ENCODE measurements at regions not wholly inside any gene's neighbourhood (a gene's known extent, or its start where the extent isn't known, plus 50 kb on each side); places are given as distances from the start of the nearest gene placed in this dataset.

DNA sequence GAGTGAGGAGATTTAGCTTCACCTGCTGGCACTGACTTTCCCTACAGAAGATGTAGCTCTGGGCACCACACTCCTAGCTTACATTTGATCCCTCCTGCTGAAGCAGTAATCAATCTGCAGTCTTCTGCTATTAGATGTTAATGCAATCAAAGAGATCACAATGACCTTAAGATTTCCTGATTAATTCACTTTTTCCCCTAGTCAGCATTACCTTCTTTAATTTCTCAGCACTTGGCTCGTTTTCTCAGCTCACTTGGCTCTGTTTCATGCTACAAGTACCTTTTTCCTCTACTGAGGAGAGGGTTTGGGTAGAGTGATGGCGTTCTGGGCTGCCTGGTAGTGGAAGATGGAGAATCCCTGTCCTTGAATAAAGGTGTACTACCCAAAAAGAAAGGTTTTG, 113.0 kb upstream of the PAK3 start:
- no peaks in the 10 kb centered on the region for H3K4me1 ChIP-seq (ENCODE audit: control insufficient read depth in 1 of 2, extremely low read depth in 1 of 2, insufficient read depth in 2 of 2, low read length in 2 of 2)
- H3K36me3 ChIP-seq (ENCODE audit: control insufficient read depth in 2 of 2, extremely low read depth in 1 of 2, insufficient read depth in 1 of 2, low read length in 1 of 2): no peaks in the 10 kb centered on the region
- Mint-ChIP-seq H3K9me3 (no peaks in the 10 kb centered on the region), H3K27me3 (peaks cover 0 to 32% of the 10 kb centered on the region in 2 donors), H3K27ac (no peak overlapping the region), H3K36me3 (no peaks in the 10 kb centered on the region), H3K4me1 (no peaks in the 10 kb centered on the region), H3K4me3 (no peak overlapping the region)
- no CpG with 5 or more reads among the region's 2 CpGs for WGBS (ENCODE audit: insufficient coverage)
- H3K27me3 ChIP-seq (replicated peaks in 1 of 2; ENCODE audit: control insufficient read depth in 2 of 2, extremely low read depth in 1 of 2, insufficient read depth in 2 of 2, low read length in 1 of 2): no peaks in the 10 kb centered on the region
- no peaks in the 10 kb centered on the region for H3K9me3 ChIP-seq
- DNase-seq: no peak
- ChIA-PET POLR2A (no interaction called here), CTCF (no interaction called here)
- no peak overlapping the region for H3K4me3 ChIP-seq (ENCODE audit: control insufficient read depth in 1 of 2, extremely low read depth in 1 of 2, low read length in 1 of 2)
- no peak overlapping the region for H3K27ac ChIP-seq (ENCODE audit: low read length)
- no peak for ATAC-seq (replicated peaks in 1 of 4)

- Histone ChIP-seq H3K36me3 (ENCODE audit: control insufficient read depth in 2 of 2, extremely low read depth in 1 of 2, insufficient read depth in 1 of 2, low read length in 1 of 2) (no peaks in the 10 kb centered on the region), H3K4me3 (ENCODE audit: control insufficient read depth in 1 of 2, extremely low read depth in 1 of 2, low read length in 1 of 2) (no peak overlapping the region), H3K27me3 (replicated peaks in 1 of 2; ENCODE audit: control insufficient read depth in 2 of 2, extremely low read depth in 1 of 2, insufficient read depth in 2 of 2, low read length in 1 of 2) (no peaks in the 10 kb centered on the region), H3K27ac (ENCODE audit: low read length) (no peak overlapping the region), H3K9me3 (no peaks in the 10 kb centered on the region), H3K4me1 (ENCODE audit: control insufficient read depth in 1 of 2, extremely low read depth in 1 of 2, insufficient read depth in 2 of 2, low read length in 2 of 2) (no peaks in the 10 kb centered on the region)
- H3K4me3 Mint-ChIP-seq: no peak overlapping the region
- CTCF ChIA-PET: no interaction called here
- ATAC-seq (replicated peaks in 1 of 4) (no peak), DNase-seq (no peak)
- no peaks in the 10 kb centered on the region for H3K36me3 Mint-ChIP-seq
- H3K27ac Mint-ChIP-seq: no peak overlapping the region
- H3K27me3 Mint-ChIP-seq: peaks cover 0 to 24% of the 10 kb centered on the region in 2 donors
- WGBS (ENCODE audit: insufficient coverage): no CpG with 5 or more reads among the region's 1 CpG
- no peaks in the 10 kb centered on the region for H3K4me1 Mint-ChIP-seq
- no peaks in the 10 kb centered on the region for H3K9me3 Mint-ChIP-seq
- POLR2A ChIA-PET: no interaction called here
Observed at GRCh38 chrX:110966839-110967238, 129.2 kb upstream of the PAK3 start.

DNA sequence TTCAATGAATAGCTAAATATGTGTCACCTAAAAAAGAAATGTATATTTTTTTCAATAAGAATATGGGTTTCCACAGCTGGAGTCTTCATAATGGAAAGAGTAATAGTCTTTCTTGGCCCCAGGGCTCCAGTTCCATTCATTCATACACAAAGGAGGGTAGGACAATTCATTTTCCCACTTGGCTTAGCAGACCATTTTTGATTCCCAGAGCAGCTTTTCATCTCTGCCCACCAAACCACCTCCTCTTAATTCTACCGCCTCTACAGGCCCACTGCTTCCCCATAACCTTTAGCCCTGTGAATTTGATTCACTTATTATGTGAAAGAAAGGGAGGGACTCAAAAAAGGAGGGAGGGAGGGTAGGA, 129.9 kb upstream of the PAK3 start:
- no peak overlapping the region for H3K4me3 Mint-ChIP-seq

DNA sequence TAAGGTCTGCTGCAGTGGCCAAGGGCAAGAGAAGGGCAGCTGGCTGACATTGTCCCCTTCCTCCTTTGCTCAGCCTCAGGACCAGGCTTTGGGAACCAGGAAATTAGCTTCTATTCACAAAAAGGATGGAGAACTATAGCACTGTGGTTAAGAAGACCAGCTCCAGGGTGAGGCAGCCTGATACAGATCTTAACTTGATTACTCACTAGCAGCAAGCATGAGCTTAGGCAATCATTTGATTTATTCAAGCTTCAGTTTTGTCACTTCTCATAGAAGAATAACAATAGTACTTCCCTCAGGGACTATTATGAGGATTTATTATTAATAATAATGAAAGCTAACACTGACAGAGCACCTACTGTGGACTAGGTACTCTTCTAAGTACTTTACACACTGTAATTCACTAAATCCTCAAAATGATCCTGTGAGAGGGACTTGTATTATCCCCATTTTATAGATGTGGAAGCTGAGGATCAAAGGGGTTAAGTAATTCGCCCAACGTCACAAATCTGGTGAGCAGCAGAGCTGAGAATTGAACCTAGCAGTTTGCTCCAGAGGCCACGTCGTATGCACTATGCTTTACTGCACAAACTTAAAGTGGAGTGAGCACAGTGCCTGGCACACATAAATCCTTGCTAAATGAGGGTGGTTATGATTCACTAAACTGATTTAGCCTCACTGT, 130.4 kb upstream of the PAK3 start:
- no peak overlapping the region for H3K4me3 ChIP-seq (ENCODE audit: control insufficient read depth in 1 of 2, extremely low read depth in 1 of 2, low read length in 1 of 2)
- Mint-ChIP-seq H3K27me3 (peaks cover 0 to 24% of the 10 kb centered on the region in 2 donors), H3K9me3 (no peaks in the 10 kb centered on the region), H3K36me3 (no peaks in the 10 kb centered on the region), H3K27ac (no peak overlapping the region), H3K4me3 (no peak overlapping the region), H3K4me1 (no peaks in the 10 kb centered on the region)
- WGBS (ENCODE audit: insufficient coverage): no CpG with 5 or more reads among the region's 4 CpGs
- ATAC-seq (replicated peaks in 1 of 4): no peak
- ChIA-PET CTCF (interaction anchor here in 1 of 2 donors (0.5 kb wide), 1 partner anchor 35 kb away, joined by 4 read pairs; no protein-coding TSS in a partner anchor), POLR2A (no interaction called here)
- no peaks in the 10 kb centered on the region for H3K4me1 ChIP-seq (ENCODE audit: control insufficient read depth in 1 of 2, extremely low read depth in 1 of 2, insufficient read depth in 2 of 2, low read length in 2 of 2)
- H3K9me3 ChIP-seq: no peaks in the 10 kb centered on the region
- no peak overlapping the region for H3K27ac ChIP-seq (ENCODE audit: low read length)
- H3K36me3 ChIP-seq (ENCODE audit: control insufficient read depth in 2 of 2, extremely low read depth in 1 of 2, insufficient read depth in 1 of 2, low read length in 1 of 2): no peaks in the 10 kb centered on the region
- DNase-seq: no peak
- no peaks in the 10 kb centered on the region for H3K27me3 ChIP-seq (replicated peaks in 1 of 2; ENCODE audit: control insufficient read depth in 2 of 2, extremely low read depth in 1 of 2, insufficient read depth in 2 of 2, low read length in 1 of 2)

More for the DNA sequence above, 129.9 kb upstream of the PAK3 start:
- DNase-seq (no peak), ATAC-seq (replicated peaks in 1 of 4) (no peak)
- no peaks in the 10 kb centered on the region for H3K9me3 ChIP-seq
- Mint-ChIP-seq H3K27ac (no peak overlapping the region), H3K9me3 (no peaks in the 10 kb centered on the region), H3K27me3 (peaks cover 0 to 24% of the 10 kb centered on the region in 2 donors), H3K4me1 (no peaks in the 10 kb centered on the region), H3K36me3 (no peaks in the 10 kb centered on the region)
- H3K4me3 ChIP-seq (ENCODE audit: control insufficient read depth in 1 of 2, extremely low read depth in 1 of 2, low read length in 1 of 2): no peak overlapping the region
- no peaks in the 10 kb centered on the region for H3K36me3 ChIP-seq (ENCODE audit: control insufficient read depth in 2 of 2, extremely low read depth in 1 of 2, insufficient read depth in 1 of 2, low read length in 1 of 2)
- no peak overlapping the region for H3K27ac ChIP-seq (ENCODE audit: low read length)
- CTCF ChIA-PET: interaction anchor here in 1 of 2 donors (0.5 kb wide), 1 partner anchor 36 kb away, joined by 4 read pairs; no protein-coding TSS in a partner anchor
- no CpG with 5 or more reads among the region's 1 CpG for WGBS (ENCODE audit: insufficient coverage)
- H3K4me1 ChIP-seq (ENCODE audit: control insufficient read depth in 1 of 2, extremely low read depth in 1 of 2, insufficient read depth in 2 of 2, low read length in 2 of 2): no peaks in the 10 kb centered on the region
- H3K27me3 ChIP-seq (replicated peaks in 1 of 2; ENCODE audit: control insufficient read depth in 2 of 2, extremely low read depth in 1 of 2, insufficient read depth in 2 of 2, low read length in 1 of 2): no peaks in the 10 kb centered on the region
- POLR2A ChIA-PET: no interaction called here

- 90% methylated on average over 2 of the region's 4 CpGs for WGBS (ENCODE audit: insufficient coverage)
- no peaks in the 10 kb centered on the region for H3K4me1 Mint-ChIP-seq
- ATAC-seq (replicated peaks in 1 of 4): no peak
Observed at GRCh38 chrX:110964786-110965185, 131.2 kb upstream of the PAK3 start.

DNA sequence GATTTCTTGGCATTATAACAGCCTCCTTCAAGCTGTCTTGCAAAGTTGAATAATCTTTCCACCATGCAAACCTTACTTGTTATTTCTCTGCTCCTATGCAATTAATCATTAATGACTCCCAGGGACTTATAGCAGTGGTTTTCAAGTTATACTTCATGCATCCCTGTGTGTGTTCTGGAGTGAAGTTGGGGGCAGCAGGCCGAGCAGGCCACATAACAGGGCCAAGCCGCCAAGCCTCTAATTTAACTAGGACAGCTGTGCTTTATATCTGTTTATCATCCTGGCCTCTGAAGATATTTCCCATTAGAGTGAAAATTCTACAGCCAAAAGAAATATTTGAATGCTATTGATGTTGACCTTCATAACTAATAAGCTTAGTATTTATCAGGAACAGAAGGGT, 133.5 kb upstream of the PAK3 start:
- Mint-ChIP-seq H3K9me3 (no peaks in the 10 kb centered on the region), H3K4me1 (no peaks in the 10 kb centered on the region), H3K27me3 (peaks cover 0 to 15% of the 10 kb centered on the region in 2 donors), H3K27ac (no peak overlapping the region), H3K4me3 (no peak overlapping the region), H3K36me3 (no peaks in the 10 kb centered on the region)
- DNase-seq: no peak
- Histone ChIP-seq H3K27ac (ENCODE audit: low read length) (no peak overlapping the region), H3K9me3 (no peaks in the 10 kb centered on the region), H3K4me3 (ENCODE audit: control insufficient read depth in 1 of 2, extremely low read depth in 1 of 2, low read length in 1 of 2) (no peak overlapping the region), H3K27me3 (replicated peaks in 1 of 2; ENCODE audit: control insufficient read depth in 2 of 2, extremely low read depth in 1 of 2, insufficient read depth in 2 of 2, low read length in 1 of 2) (peaks cover 0 to 2% of the 10 kb centered on the region in 2 experiments), H3K36me3 (ENCODE audit: control insufficient read depth in 2 of 2, extremely low read depth in 1 of 2, insufficient read depth in 1 of 2, low read length in 1 of 2) (no peaks in the 10 kb centered on the region), H3K4me1 (ENCODE audit: control insufficient read depth in 1 of 2, extremely low read depth in 1 of 2, insufficient read depth in 2 of 2, low read length in 2 of 2) (no peaks in the 10 kb centered on the region)
- ChIA-PET CTCF (no interaction called here), POLR2A (no interaction called here)
- ATAC-seq (replicated peaks in 1 of 4): no peak
- no CpG with 5 or more reads among the region's 2 CpGs for WGBS (ENCODE audit: insufficient coverage)

More at GRCh38 chrX:110964786-110965185, 131.2 kb upstream of the PAK3 start:
- Mint-ChIP-seq H3K27me3 (peaks cover 0 to 17% of the 10 kb centered on the region in 2 donors), H3K36me3 (no peaks in the 10 kb centered on the region), H3K27ac (no peak overlapping the region), H3K4me3 (no peak overlapping the region), H3K9me3 (no peaks in the 10 kb centered on the region)
- Histone ChIP-seq H3K4me3 (ENCODE audit: control insufficient read depth in 1 of 2, extremely low read depth in 1 of 2, low read length in 1 of 2) (no peak overlapping the region), H3K27ac (ENCODE audit: low read length) (no peak overlapping the region), H3K36me3 (ENCODE audit: control insufficient read depth in 2 of 2, extremely low read depth in 1 of 2, insufficient read depth in 1 of 2, low read length in 1 of 2) (no peaks in the 10 kb centered on the region), H3K27me3 (replicated peaks in 1 of 2; ENCODE audit: control insufficient read depth in 2 of 2, extremely low read depth in 1 of 2, insufficient read depth in 2 of 2, low read length in 1 of 2) (no peaks in the 10 kb centered on the region), H3K4me1 (ENCODE audit: control insufficient read depth in 1 of 2, extremely low read depth in 1 of 2, insufficient read depth in 2 of 2, low read length in 2 of 2) (no peaks in the 10 kb centered on the region), H3K9me3 (no peaks in the 10 kb centered on the region)
- POLR2A ChIA-PET: no interaction called here
- DNase-seq: no peak
- CTCF ChIA-PET: no interaction called here

GRCh38 chrX:110955706-110956105, 140.3 kb upstream of the PAK3 start:
- Mint-ChIP-seq H3K36me3 (no peaks in the 10 kb centered on the region), H3K4me3 (no peak overlapping the region), H3K27me3 (peaks cover 2 to 20% of the 10 kb centered on the region in 2 donors), H3K27ac (no peak overlapping the region), H3K9me3 (no peaks in the 10 kb centered on the region), H3K4me1 (no peaks in the 10 kb centered on the region)
- DNase-seq (no peak), ATAC-seq (replicated peaks in 1 of 4) (no peak)
- no peaks in the 10 kb centered on the region for H3K4me1 ChIP-seq (ENCODE audit: control insufficient read depth in 1 of 2, extremely low read depth in 1 of 2, insufficient read depth in 2 of 2, low read length in 2 of 2)
- H3K9me3 ChIP-seq: no peaks in the 10 kb centered on the region
- POLR2A ChIA-PET: no interaction called here
- no peak overlapping the region for H3K4me3 ChIP-seq (ENCODE audit: control insufficient read depth in 1 of 2, extremely low read depth in 1 of 2, low read length in 1 of 2)
- CTCF ChIA-PET: no interaction called here
- H3K36me3 ChIP-seq (ENCODE audit: control insufficient read depth in 2 of 2, extremely low read depth in 1 of 2, insufficient read depth in 1 of 2, low read length in 1 of 2): no peaks in the 10 kb centered on the region
- H3K27ac ChIP-seq (ENCODE audit: low read length): no peak overlapping the region
- peaks cover 0 to 2% of the 10 kb centered on the region in 2 experiments for H3K27me3 ChIP-seq (replicated peaks in 1 of 2; ENCODE audit: control insufficient read depth in 2 of 2, extremely low read depth in 1 of 2, insufficient read depth in 2 of 2, low read length in 1 of 2)

All from T-cell (primary cell).